ENCODE measurements at regions not wholly inside any gene's neighbourhood (a gene's known extent, or its start where the extent isn't known, plus 50 kb on each side); places are given as distances from the start of the nearest gene placed in this dataset.

GRCh38 chr5:133878236-133878555 lies 90.2 kb downstream of the C5orf15 start:
- ChIA-PET CTCF (interaction anchor here (2.4 kb wide), 1 partner anchor 9 kb away, joined by 11 read pairs; no protein-coding TSS in a partner anchor), POLR2A (no interaction called here)
- no peak for DNase-seq (ENCODE audit: extremely low spot score)
- no peak for TF ChIP-seq HDGF (IDR thresholded peaks at IDR 0.05; ENCODE audit: borderline replicate concordance)
- no peak for TF ChIP-seq LEF1 (IDR thresholded peaks at IDR 0.05; ENCODE audit: borderline replicate concordance)
- no peak for TF ChIP-seq SUZ12 (IDR thresholded peaks at IDR 0.05)
- TF ChIP-seq FOXK2 (IDR thresholded peaks at IDR 0.05), result no peak
- no peak for TF ChIP-seq CTBP1 (IDR thresholded peaks at IDR 0.05; ENCODE audit: borderline replicate concordance)
- TF ChIP-seq NFRKB (IDR thresholded peaks at IDR 0.05), result no peak
- no peak for TF ChIP-seq ARNT (IDR thresholded peaks at IDR 0.05)
- no peak for TF ChIP-seq PKNOX1 (IDR thresholded peaks at IDR 0.05)
- no peak for TF ChIP-seq TARDBP (IDR thresholded peaks at IDR 0.05)
- TF ChIP-seq FOXA1 (IDR thresholded peaks at IDR 0.05), result no peak
- TF ChIP-seq ELF4 (IDR thresholded peaks at IDR 0.05), result no peak
- TF ChIP-seq SP1 (IDR thresholded peaks at IDR 0.05), result no peak
- no peak for TF ChIP-seq L3MBTL2 (conservative IDR thresholded peaks at IDR 0.05)
- no peak for TF ChIP-seq BHLHE40 (IDR thresholded peaks at IDR 0.05; ENCODE audit: borderline replicate concordance)
- no peak for TF ChIP-seq ZNF384 (IDR thresholded peaks at IDR 0.05)
- no peak for TF ChIP-seq FOXM1 (IDR thresholded peaks at IDR 0.05; ENCODE audit: borderline replicate concordance)

GRCh38 chr5:133877351-133878235 lies 90.8 kb downstream of the C5orf15 start:
- no peak for DNase-seq (ENCODE audit: extremely low spot score)
- TF ChIP-seq FOXA1 (IDR thresholded peaks at IDR 0.05) (no peak), NFRKB (IDR thresholded peaks at IDR 0.05) (no peak), BHLHE40 (IDR thresholded peaks at IDR 0.05; ENCODE audit: borderline replicate concordance) (no peak), SP1 (IDR thresholded peaks at IDR 0.05) (no peak), HDGF (IDR thresholded peaks at IDR 0.05; ENCODE audit: borderline replicate concordance) (no peak), ELF4 (IDR thresholded peaks at IDR 0.05) (no peak), SUZ12 (IDR thresholded peaks at IDR 0.05) (no peak), FOXM1 (IDR thresholded peaks at IDR 0.05; ENCODE audit: borderline replicate concordance) (no peak), L3MBTL2 (conservative IDR thresholded peaks at IDR 0.05) (no peak), TARDBP (IDR thresholded peaks at IDR 0.05) (no peak), ZNF384 (IDR thresholded peaks at IDR 0.05) (no peak), CTBP1 (IDR thresholded peaks at IDR 0.05; ENCODE audit: borderline replicate concordance) (no peak), LEF1 (IDR thresholded peaks at IDR 0.05; ENCODE audit: borderline replicate concordance) (no peak), FOXK2 (IDR thresholded peaks at IDR 0.05) (no peak)
- ChIA-PET POLR2A (no interaction called here), CTCF (interaction anchor here (1.0 to 2.4 kb wide), 2 partner anchors 8 to 11 kb away, joined by 3 to 11 read pairs; no protein-coding TSS in a partner anchor)

GRCh38 chr5:133876266-133876665 lies 92.2 kb downstream of the C5orf15 start:
- TF ChIP-seq SP1 (IDR thresholded peaks at IDR 0.05) (no peak), ELF4 (IDR thresholded peaks at IDR 0.05) (no peak), ZNF384 (IDR thresholded peaks at IDR 0.05) (no peak), ARNT (IDR thresholded peaks at IDR 0.05) (no peak), NFRKB (IDR thresholded peaks at IDR 0.05) (no peak), HDGF (IDR thresholded peaks at IDR 0.05; ENCODE audit: borderline replicate concordance) (no peak)
- POLR2A ChIA-PET, result no interaction called here
- CTCF ChIA-PET, result interaction anchor here (1.0 kb wide), 1 partner anchor 453 kb away, joined by 8 read pairs; no protein-coding TSS in a partner anchor
- no peak for DNase-seq (ENCODE audit: extremely low spot score)

- TF ChIP-seq FOXK2 (IDR thresholded peaks at IDR 0.05) (no peak), SP1 (IDR thresholded peaks at IDR 0.05) (no peak), TARDBP (IDR thresholded peaks at IDR 0.05) (no peak), LEF1 (IDR thresholded peaks at IDR 0.05; ENCODE audit: borderline replicate concordance) (no peak), CTBP1 (IDR thresholded peaks at IDR 0.05; ENCODE audit: borderline replicate concordance) (no peak), ARNT (IDR thresholded peaks at IDR 0.05) (no peak), FOXM1 (IDR thresholded peaks at IDR 0.05; ENCODE audit: borderline replicate concordance) (no peak), L3MBTL2 (conservative IDR thresholded peaks at IDR 0.05) (no peak), BHLHE40 (IDR thresholded peaks at IDR 0.05; ENCODE audit: borderline replicate concordance) (no peak), SUZ12 (IDR thresholded peaks at IDR 0.05) (no peak), HDGF (IDR thresholded peaks at IDR 0.05; ENCODE audit: borderline replicate concordance) (no peak), NFRKB (IDR thresholded peaks at IDR 0.05) (no peak), ELF4 (IDR thresholded peaks at IDR 0.05) (no peak), ZNF384 (IDR thresholded peaks at IDR 0.05) (no peak), FOXA1 (IDR thresholded peaks at IDR 0.05) (no peak), PKNOX1 (IDR thresholded peaks at IDR 0.05) (no peak)
- ChIA-PET POLR2A (no interaction called here), CTCF (no interaction called here)
- DNase-seq (ENCODE audit: extremely low spot score), result no peak
Measured at GRCh38 chr5:133875179-133875578, 93.2 kb downstream of the C5orf15 start.

GRCh38 chr5:133873449-133873848 lies 95.0 kb downstream of the C5orf15 start:
- CTCF ChIA-PET, result interaction anchor here (1.0 kb wide), 1 partner anchor 9 kb away, joined by 3 read pairs; no protein-coding TSS in a partner anchor
- TF ChIP-seq LEF1 (IDR thresholded peaks at IDR 0.05; ENCODE audit: borderline replicate concordance) (no peak), ARNT (IDR thresholded peaks at IDR 0.05) (no peak), SUZ12 (IDR thresholded peaks at IDR 0.05) (no peak), HDGF (IDR thresholded peaks at IDR 0.05; ENCODE audit: borderline replicate concordance) (no peak), FOXM1 (IDR thresholded peaks at IDR 0.05; ENCODE audit: borderline replicate concordance) (no peak), NFRKB (IDR thresholded peaks at IDR 0.05) (no peak), ELF4 (IDR thresholded peaks at IDR 0.05) (no peak), SP1 (IDR thresholded peaks at IDR 0.05) (no peak), CTBP1 (IDR thresholded peaks at IDR 0.05; ENCODE audit: borderline replicate concordance) (no peak), TARDBP (IDR thresholded peaks at IDR 0.05) (no peak)

GRCh38 chr5:133870661-133871060 lies 97.8 kb downstream of the C5orf15 start:
- CTCF ChIA-PET, result interaction anchor here (0.9 to 2.4 kb wide), 3 partner anchors 11 to 116 kb away, joined by 4 to 13 read pairs (median 10); no protein-coding TSS in a partner anchor
- DNase-seq (ENCODE audit: extremely low spot score), result no peak
- TF ChIP-seq TARDBP (IDR thresholded peaks at IDR 0.05) (no peak), FOXK2 (IDR thresholded peaks at IDR 0.05) (no peak), ARNT (IDR thresholded peaks at IDR 0.05) (no peak), LEF1 (IDR thresholded peaks at IDR 0.05; ENCODE audit: borderline replicate concordance) (no peak), FOXM1 (IDR thresholded peaks at IDR 0.05; ENCODE audit: borderline replicate concordance) (no peak), BHLHE40 (IDR thresholded peaks at IDR 0.05; ENCODE audit: borderline replicate concordance) (no peak)
- POLR2A ChIA-PET, result no interaction called here

More at GRCh38 chr5:133873449-133873848, 95.0 kb downstream of the C5orf15 start:
- POLR2A ChIA-PET, result no interaction called here
- DNase-seq (ENCODE audit: extremely low spot score), result no peak

All from HEK293T (cell line).